ENCODE measurements at regions not wholly inside any gene's neighbourhood (a gene's known extent, or its start where the extent isn't known, plus 50 kb on each side); places are given as distances from the start of the nearest gene placed in this dataset.

- Mint-ChIP-seq H3K4me1 (no peaks in the 10 kb centered on the region), H3K36me3 (no peaks in the 10 kb centered on the region), H3K4me3 (no peak overlapping the region), H3K9me3 (no peaks in the 10 kb centered on the region), H3K27ac (no peak overlapping the region), H3K27me3 (no peaks in the 10 kb centered on the region)
- no peak for DNase-seq (ENCODE audit: low spot score in 2 of 2)
- no peak for ATAC-seq (ENCODE audit: low read depth)
Measured at GRCh38 chr3:80445053-80445452, 677.3 kb upstream of the ROBO1 start.

- DNase-seq (ENCODE audit: low spot score in 2 of 2) (no peak), ATAC-seq (ENCODE audit: low read depth) (no peak)
- Mint-ChIP-seq H3K4me3 (no peak overlapping the region), H3K27ac (no peak overlapping the region), H3K36me3 (no peaks in the 10 kb centered on the region), H3K9me3 (no peaks in the 10 kb centered on the region), H3K4me1 (no peaks in the 10 kb centered on the region), H3K27me3 (no peaks in the 10 kb centered on the region)
Measured at GRCh38 chr3:80439490-80439889, 671.7 kb upstream of the ROBO1 start.

GRCh38 chr3:80434366-80434765, 666.6 kb upstream of the ROBO1 start:
- DNase-seq (ENCODE audit: low spot score in 2 of 2) (no peak), ATAC-seq (ENCODE audit: low read depth) (no peak)
- H3K9me3 Mint-ChIP-seq = peaks cover 2% of the 10 kb centered on the region
- no peak overlapping the region for H3K4me3 Mint-ChIP-seq
- H3K27me3 Mint-ChIP-seq = no peaks in the 10 kb centered on the region
- no peak overlapping the region for H3K27ac Mint-ChIP-seq
- no peaks in the 10 kb centered on the region for H3K4me1 Mint-ChIP-seq
- H3K36me3 Mint-ChIP-seq = no peaks in the 10 kb centered on the region

GRCh38 chr3:80424951-80425350, 657.2 kb upstream of the ROBO1 start:
- Mint-ChIP-seq H3K9me3 (no peaks in the 10 kb centered on the region), H3K36me3 (no peaks in the 10 kb centered on the region)
- ATAC-seq (ENCODE audit: low read depth) = no peak

GRCh38 chr3:80408030-80408721, 640.4 kb upstream of the ROBO1 start:
- H3K4me1 Mint-ChIP-seq = no peaks in the 10 kb centered on the region
- H3K27me3 Mint-ChIP-seq = no peaks in the 10 kb centered on the region
- H3K36me3 Mint-ChIP-seq = no peaks in the 10 kb centered on the region
- no peak for DNase-seq (ENCODE audit: low spot score in 2 of 2)
- H3K9me3 Mint-ChIP-seq = no peaks in the 10 kb centered on the region
- no peak for ATAC-seq (ENCODE audit: low read depth)
- H3K27ac Mint-ChIP-seq = no peak overlapping the region
- no peak overlapping the region for H3K4me3 Mint-ChIP-seq

More at GRCh38 chr3:80424951-80425350, 657.2 kb upstream of the ROBO1 start:
- no peak overlapping the region for H3K4me3 Mint-ChIP-seq
- H3K27ac Mint-ChIP-seq = no peak overlapping the region
- DNase-seq (ENCODE audit: low spot score in 2 of 2) = no peak
- no peaks in the 10 kb centered on the region for H3K4me1 Mint-ChIP-seq
- no peaks in the 10 kb centered on the region for H3K27me3 Mint-ChIP-seq

GRCh38 chr3:80405618-80406017, 637.8 kb upstream of the ROBO1 start:
- Mint-ChIP-seq H3K27ac (no peak overlapping the region), H3K9me3 (no peaks in the 10 kb centered on the region), H3K27me3 (no peaks in the 10 kb centered on the region), H3K36me3 (no peaks in the 10 kb centered on the region), H3K4me3 (no peak overlapping the region), H3K4me1 (no peaks in the 10 kb centered on the region)
- DNase-seq (ENCODE audit: low spot score in 2 of 2) (no peak), ATAC-seq (ENCODE audit: low read depth) (no peak)

- peaks cover 8% of the 10 kb centered on the region for H3K9me3 Mint-ChIP-seq
- H3K27ac Mint-ChIP-seq = no peak overlapping the region
- H3K4me1 Mint-ChIP-seq = no peaks in the 10 kb centered on the region
- H3K4me3 Mint-ChIP-seq = no peak overlapping the region
- H3K36me3 Mint-ChIP-seq = no peaks in the 10 kb centered on the region
- H3K27me3 Mint-ChIP-seq = no peaks in the 10 kb centered on the region
- ATAC-seq (ENCODE audit: low read depth) = no peak
- DNase-seq (ENCODE audit: low spot score in 2 of 2) = no peak
Measured at GRCh38 chr3:80395023-80395422, 627.2 kb upstream of the ROBO1 start.

GRCh38 chr3:80391573-80391972, 623.8 kb upstream of the ROBO1 start:
- DNase-seq (ENCODE audit: low spot score in 2 of 2) (no peak), ATAC-seq (ENCODE audit: low read depth) (no peak)
- Mint-ChIP-seq H3K27ac (no peak overlapping the region), H3K4me3 (no peak overlapping the region), H3K27me3 (no peaks in the 10 kb centered on the region), H3K4me1 (no peaks in the 10 kb centered on the region), H3K9me3 (peaks cover 8% of the 10 kb centered on the region), H3K36me3 (no peaks in the 10 kb centered on the region)

- H3K9me3 Mint-ChIP-seq = peaks cover 2% of the 10 kb centered on the region
- no peaks in the 10 kb centered on the region for H3K4me1 Mint-ChIP-seq
- no peaks in the 10 kb centered on the region for H3K27me3 Mint-ChIP-seq
- H3K36me3 Mint-ChIP-seq = no peaks in the 10 kb centered on the region
- H3K27ac Mint-ChIP-seq = no peak overlapping the region
- DNase-seq (ENCODE audit: low spot score in 2 of 2) = no peak
- ATAC-seq (ENCODE audit: low read depth) = no peak
- no peak overlapping the region for H3K4me3 Mint-ChIP-seq
Measured at GRCh38 chr3:80384811-80385210, 617.0 kb upstream of the ROBO1 start.

GRCh38 chr3:80374423-80374822, 606.6 kb upstream of the ROBO1 start:
- Mint-ChIP-seq H3K9me3 (peaks cover 4% of the 10 kb centered on the region), H3K4me1 (no peaks in the 10 kb centered on the region), H3K27ac (no peak overlapping the region), H3K27me3 (no peaks in the 10 kb centered on the region), H3K36me3 (no peaks in the 10 kb centered on the region), H3K4me3 (no peak overlapping the region)
- no peak for DNase-seq (ENCODE audit: low spot score in 2 of 2)
- ATAC-seq (ENCODE audit: low read depth) = no peak

- DNase-seq (ENCODE audit: low spot score in 2 of 2) = no peak
- no peak overlapping the region for H3K27ac Mint-ChIP-seq
- H3K4me1 Mint-ChIP-seq = no peaks in the 10 kb centered on the region
- no peak for ATAC-seq (ENCODE audit: low read depth)
- H3K36me3 Mint-ChIP-seq = no peaks in the 10 kb centered on the region
- H3K9me3 Mint-ChIP-seq = peaks cover 9% of the 10 kb centered on the region
- no peak overlapping the region for H3K4me3 Mint-ChIP-seq
- no peaks in the 10 kb centered on the region for H3K27me3 Mint-ChIP-seq
Measured at GRCh38 chr3:80368616-80369015, 600.8 kb upstream of the ROBO1 start.

GRCh38 chr3:80366808-80367548, 599.2 kb upstream of the ROBO1 start:
- H3K27me3 Mint-ChIP-seq = no peaks in the 10 kb centered on the region
- DNase-seq (ENCODE audit: low spot score in 2 of 2) = no peak
- peaks cover 7% of the 10 kb centered on the region for H3K9me3 Mint-ChIP-seq
- H3K36me3 Mint-ChIP-seq = no peaks in the 10 kb centered on the region
- H3K4me3 Mint-ChIP-seq = no peak overlapping the region
- no peaks in the 10 kb centered on the region for H3K4me1 Mint-ChIP-seq
- no peak overlapping the region for H3K27ac Mint-ChIP-seq
- no peak for ATAC-seq (ENCODE audit: low read depth)

GRCh38 chr3:80357761-80358160, 590.0 kb upstream of the ROBO1 start:
- peaks cover 6% of the 10 kb centered on the region for H3K9me3 Mint-ChIP-seq
- no peaks in the 10 kb centered on the region for H3K27me3 Mint-ChIP-seq
- no peaks in the 10 kb centered on the region for H3K4me1 Mint-ChIP-seq
- no peak overlapping the region for H3K4me3 Mint-ChIP-seq
- no peak overlapping the region for H3K27ac Mint-ChIP-seq
- DNase-seq (ENCODE audit: low spot score in 2 of 2) = no peak
- H3K36me3 Mint-ChIP-seq = no peaks in the 10 kb centered on the region
- ATAC-seq (ENCODE audit: low read depth) = no peak

GRCh38 chr3:80355144-80355543, 587.3 kb upstream of the ROBO1 start:
- Mint-ChIP-seq H3K27ac (no peak overlapping the region), H3K4me3 (no peak overlapping the region), H3K27me3 (no peaks in the 10 kb centered on the region), H3K4me1 (no peaks in the 10 kb centered on the region), H3K9me3 (peaks cover 10% of the 10 kb centered on the region), H3K36me3 (no peaks in the 10 kb centered on the region)
- ATAC-seq (ENCODE audit: low read depth) (no peak), DNase-seq (ENCODE audit: low spot score in 2 of 2) (no peak)

- Mint-ChIP-seq H3K27ac (no peak overlapping the region), H3K27me3 (no peaks in the 10 kb centered on the region), H3K36me3 (no peaks in the 10 kb centered on the region), H3K4me1 (no peaks in the 10 kb centered on the region), H3K4me3 (no peak overlapping the region), H3K9me3 (peaks cover 7% of the 10 kb centered on the region)
- no peak for ATAC-seq (ENCODE audit: low read depth)
- no peak for DNase-seq (ENCODE audit: low spot score in 2 of 2)
Measured at GRCh38 chr3:80351201-80351600, 583.4 kb upstream of the ROBO1 start.
